ENCODE measurements at regions not wholly inside any gene's neighbourhood (a gene's known extent, or its start where the extent isn't known, plus 50 kb on each side); places are given as distances from the start of the nearest gene placed in this dataset.

GRCh38 chr10:117684672-117685211 is 142.2 kb downstream of the EMX2 start:
- no peak for TF ChIP-seq EZH2 (IDR thresholded peaks at IDR 0.05; ENCODE audit: borderline replicate concordance, low read depth, low read length, severe bottlenecking)
- TF ChIP-seq CTCF (IDR thresholded peaks at IDR 0.05; ENCODE audit: extremely low read depth in 1 of 2, insufficient read depth in 1 of 2, low read depth in 1 of 2, low read length in 2 of 2): no peak
- TF ChIP-seq MAX (IDR thresholded peaks at IDR 0.05; ENCODE audit: insufficient read depth, insufficient read length): no peak
- TF ChIP-seq POLR2AphosphoS5 (IDR thresholded peaks at IDR 0.05; ENCODE audit: insufficient read depth, low read depth, low read length): no peak
- no peak for TF ChIP-seq POLR2A (IDR thresholded peaks at IDR 0.05; ENCODE audit: low read depth, low read length)

Data from endothelial cell of umbilical vein (primary cell).